ENCODE measurements at regions not wholly inside any gene's neighbourhood (a gene's known extent, or its start where the extent isn't known, plus 50 kb on each side); places are given as distances from the start of the nearest gene placed in this dataset.

- Histone ChIP-seq H3K9me3 (peaks cover 0 to 5% (median 0%) of the 10 kb centered on the region in 3 donors), H3K36me3 (no peaks in the 10 kb centered on the region), H3K4me3 (no peak overlapping the region), H3K27ac (no peak overlapping the region), H3K4me1 (no peaks in the 10 kb centered on the region), H3K27me3 (peaks cover 8% of the 10 kb centered on the region)
- no peak for ATAC-seq
- no peak for TF ChIP-seq EP300 (IDR thresholded peaks at IDR 0.05)
- no peak for TF ChIP-seq POLR2A (IDR thresholded peaks at IDR 0.05)
- TF ChIP-seq CTCF (IDR thresholded peaks at IDR 0.05), result no peak
- TF ChIP-seq POLR2AphosphoS5 (IDR thresholded peaks at IDR 0.05), result no peak
- whole genome bisulfite sequencing, 2 donors (ENCODE audit: low coverage in 1 of 2), result 85 to 92% methylated on average over 1 of the region's 1 CpG
These were observed 430.1 kb downstream of the CCDC85A start for GRCh38 chr2:56613920-56614319.

GRCh38 chr2:56615760-56616159 is 432.0 kb downstream of the CCDC85A start:
- no peak for ATAC-seq
- WGBS, 2 donors (ENCODE audit: low coverage in 1 of 2), result 47 to 71% methylated on average over 3 of the region's 3 CpGs
- Histone ChIP-seq H3K36me3 (no peaks in the 10 kb centered on the region), H3K4me1 (no peaks in the 10 kb centered on the region), H3K4me3 (no peak overlapping the region), H3K27me3 (peaks cover 8% of the 10 kb centered on the region), H3K27ac (no peak overlapping the region), H3K9me3 (peaks cover 0 to 6% (median 0%) of the 10 kb centered on the region in 3 donors)
- TF ChIP-seq CTCF (IDR thresholded peaks at IDR 0.05) (no peak), POLR2AphosphoS5 (IDR thresholded peaks at IDR 0.05) (no peak), POLR2A (IDR thresholded peaks at IDR 0.05) (no peak), EP300 (IDR thresholded peaks at IDR 0.05) (no peak)

DNA sequence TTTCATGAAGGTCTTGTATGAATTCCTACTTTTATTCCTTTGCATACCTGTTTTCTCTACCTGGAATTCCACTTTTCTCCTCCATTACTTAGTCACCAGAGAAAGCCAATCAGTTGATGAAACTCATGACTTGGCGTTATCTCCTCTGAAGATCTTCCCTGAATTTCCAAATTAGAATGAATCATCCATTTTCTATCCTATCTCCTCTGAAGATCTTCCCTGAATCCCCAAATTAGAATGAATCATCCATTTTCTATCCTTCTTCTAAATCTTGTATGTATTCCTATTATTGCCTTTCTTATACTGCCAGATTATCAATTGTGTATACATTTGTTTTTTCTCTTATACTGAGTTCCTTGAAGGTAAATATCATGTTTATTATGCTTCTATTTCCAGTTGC is 440.4 kb downstream of the CCDC85A start:
- Histone ChIP-seq H3K4me3 (no peak overlapping the region), H3K9me3 (no peaks in the 10 kb centered on the region), H3K27me3 (no peaks in the 10 kb centered on the region), H3K36me3 (no peaks in the 10 kb centered on the region), H3K4me1 (no peaks in the 10 kb centered on the region), H3K27ac (no peak overlapping the region)
- WGBS, 2 donors (ENCODE audit: low coverage in 1 of 2), result 89 to 100% methylated on average over 1 of the region's 1 CpG
- no peak for TF ChIP-seq EP300 (IDR thresholded peaks at IDR 0.05)
- no peak for TF ChIP-seq POLR2AphosphoS5 (IDR thresholded peaks at IDR 0.05)
- TF ChIP-seq CTCF (IDR thresholded peaks at IDR 0.05), result no peak
- no peak for TF ChIP-seq POLR2A (IDR thresholded peaks at IDR 0.05)
- ATAC-seq, result no peak

GRCh38 chr2:56626927-56627326 is 443.1 kb downstream of the CCDC85A start:
- Histone ChIP-seq H3K36me3 (no peaks in the 10 kb centered on the region), H3K4me3 (no peak overlapping the region), H3K4me1 (no peaks in the 10 kb centered on the region), H3K27me3 (no peaks in the 10 kb centered on the region), H3K27ac (no peak overlapping the region), H3K9me3 (no peaks in the 10 kb centered on the region)
- WGBS, 2 donors (ENCODE audit: low coverage in 1 of 2), result 65 to 78% methylated on average over 1 to 3 of the region's 3 CpGs
- TF ChIP-seq EP300 (IDR thresholded peaks at IDR 0.05) (no peak), POLR2AphosphoS5 (IDR thresholded peaks at IDR 0.05) (no peak), CTCF (IDR thresholded peaks at IDR 0.05) (no peak), POLR2A (IDR thresholded peaks at IDR 0.05) (no peak)
- ATAC-seq, result no peak

DNA sequence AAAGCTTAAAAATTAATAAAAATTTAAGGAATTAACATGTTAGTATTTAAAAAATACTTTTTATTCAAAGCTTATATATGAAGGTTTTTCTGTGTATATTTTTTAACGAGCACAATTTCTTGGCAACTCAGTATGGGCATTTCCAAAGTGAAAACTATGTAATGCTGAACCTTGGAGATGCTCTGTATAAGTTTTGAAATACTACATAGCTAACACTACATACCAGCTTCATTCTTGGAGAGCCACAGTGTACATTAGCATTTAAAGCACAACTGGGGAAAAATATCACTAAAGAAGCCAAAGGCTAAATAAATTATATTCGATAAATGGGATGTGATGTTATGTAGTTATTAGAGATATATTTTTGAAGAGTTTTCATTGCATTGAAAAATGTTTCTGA is 446.5 kb downstream of the CCDC85A start:
- ATAC-seq, result no peak
- no peaks in the 10 kb centered on the region for H3K36me3 ChIP-seq
- H3K27ac ChIP-seq, result no peak overlapping the region
- TF ChIP-seq POLR2AphosphoS5 (IDR thresholded peaks at IDR 0.05) (no peak), EP300 (IDR thresholded peaks at IDR 0.05) (no peak), POLR2A (IDR thresholded peaks at IDR 0.05) (no peak), CTCF (IDR thresholded peaks at IDR 0.05) (no peak)
- H3K4me3 ChIP-seq, result no peak overlapping the region
- 74 to 88% methylated on average over 2 of the region's 2 CpGs for WGBS, 2 donors (ENCODE audit: low coverage in 1 of 2)
- no peaks in the 10 kb centered on the region for H3K4me1 ChIP-seq
- H3K27me3 ChIP-seq, result no peaks in the 10 kb centered on the region
- no peaks in the 10 kb centered on the region for H3K9me3 ChIP-seq
